Skin of body (tissue), 1 donor: ENCODE measurements at regions not wholly inside any gene's neighbourhood (a gene's known extent, or its start where the extent isn't known, plus 50 kb on each side); places are given as distances from the start of the nearest gene placed in this dataset.

ENCODE experiments used
- DNase-seq: peaks from one replicate; lab custom pipeline; 2025; lab: John Stamatoyannopoulos, UW

DNA sequence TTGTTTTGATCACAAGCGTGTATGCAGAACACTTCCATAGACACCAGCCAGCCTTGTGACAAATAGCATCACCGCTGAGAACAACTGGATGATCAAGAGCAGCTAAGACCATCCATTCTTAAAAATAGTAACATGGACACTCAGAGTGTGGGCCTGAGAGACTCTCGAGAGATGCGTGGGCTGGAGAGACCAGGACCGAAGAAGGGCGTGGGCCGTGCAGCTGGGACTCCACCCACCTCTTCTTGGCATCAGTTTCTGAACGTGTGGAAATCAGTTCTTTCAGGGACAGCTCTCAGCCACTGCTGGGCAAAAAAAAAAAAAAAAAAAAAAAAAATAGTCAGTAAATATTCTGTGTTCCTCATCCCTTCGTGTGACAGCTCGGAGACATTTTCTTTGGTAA lies 314.5 kb upstream of the CDH4 start:
- no peak for DNase-seq

DNA sequence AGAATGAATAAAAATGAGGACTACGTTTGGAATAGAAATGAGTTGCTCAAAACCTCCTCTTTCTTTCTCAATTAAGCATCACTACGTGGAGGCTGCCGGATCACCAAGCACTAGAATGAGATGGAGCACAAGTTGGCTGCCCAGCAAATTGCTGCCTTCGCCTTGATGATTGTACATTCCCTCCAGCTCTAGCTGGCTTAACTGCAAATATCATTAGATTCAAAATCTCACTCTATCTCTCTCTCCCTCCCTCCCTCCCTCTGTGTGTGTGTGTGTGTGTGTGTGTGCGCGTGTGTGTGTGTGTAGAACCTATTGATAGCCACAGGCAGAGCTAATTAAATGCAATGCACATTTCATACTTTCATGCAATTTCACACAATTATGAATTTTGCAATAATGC lies 310.7 kb upstream of the CDH4 start:
- DNase-seq: no peak

DNA sequence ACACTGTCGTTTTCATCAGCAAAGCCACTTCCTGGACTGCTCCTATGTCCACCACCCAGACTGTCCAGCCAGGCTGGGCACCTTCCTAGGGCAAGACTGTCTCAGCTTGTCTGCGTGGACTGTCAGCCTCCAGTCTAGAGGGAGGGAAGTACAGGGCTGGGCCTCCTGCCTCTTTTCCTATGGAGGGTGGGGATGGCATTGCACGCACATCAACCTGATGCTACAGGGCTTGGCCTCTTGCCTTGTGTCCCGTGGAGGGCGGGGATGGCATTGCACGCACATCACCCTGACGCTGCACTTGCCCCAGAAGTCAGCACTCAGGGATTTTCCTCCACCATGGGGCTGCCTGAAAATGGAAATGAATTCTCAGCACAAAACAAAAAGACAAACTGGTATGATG lies 304.2 kb upstream of the CDH4 start:
- no peak for DNase-seq

GRCh38 chr20:60948224-60948623 lies 303.8 kb upstream of the CDH4 start:
- DNase-seq: no peak

GRCh38 chr20:60950561-60950960 lies 301.5 kb upstream of the CDH4 start:
- DNase-seq: no peak

- DNase-seq: no peak
These were observed 301.1 kb upstream of the CDH4 start for GRCh38 chr20:60950974-60951373.

DNA sequence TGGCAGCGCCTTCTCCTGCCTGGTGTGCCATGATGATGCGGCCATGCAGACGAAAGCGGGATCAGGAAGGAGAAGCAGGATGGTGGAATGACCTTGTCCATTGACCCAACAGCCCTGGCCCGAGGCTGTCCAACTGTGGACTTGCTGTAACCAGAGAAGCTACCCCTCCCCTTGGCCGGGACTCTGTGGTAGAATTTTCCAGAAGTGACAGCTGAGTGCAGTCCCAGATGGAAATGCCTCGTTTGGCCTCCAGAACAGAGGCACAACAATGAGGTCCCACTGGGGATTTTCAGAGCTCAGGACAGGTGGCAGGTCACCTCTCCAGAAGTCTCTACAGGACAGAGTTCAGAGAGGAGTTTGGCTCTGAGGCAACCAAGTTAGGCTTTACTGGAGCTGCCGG lies 299.2 kb upstream of the CDH4 start:
- no peak for DNase-seq

DNA sequence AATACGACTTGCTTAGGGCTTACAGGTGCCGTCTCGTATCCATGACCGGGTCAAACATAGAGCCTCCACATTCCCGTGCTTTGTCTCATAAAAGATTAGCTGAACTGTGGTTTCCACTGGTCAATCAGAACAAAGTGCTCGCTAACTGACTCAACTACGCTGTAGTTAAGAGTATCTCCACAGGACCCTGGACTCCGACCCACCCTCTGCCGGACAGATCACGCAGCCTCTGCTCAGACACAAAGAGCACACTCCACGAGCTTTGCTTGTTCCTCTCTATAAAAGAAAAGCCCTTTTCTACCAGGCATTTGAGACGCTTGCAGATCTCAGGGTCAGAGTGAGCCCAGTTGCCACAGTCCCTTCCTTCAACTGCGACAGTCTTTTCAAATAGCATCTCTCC lies 298.7 kb upstream of the CDH4 start:
- DNase-seq: no peak

DNA sequence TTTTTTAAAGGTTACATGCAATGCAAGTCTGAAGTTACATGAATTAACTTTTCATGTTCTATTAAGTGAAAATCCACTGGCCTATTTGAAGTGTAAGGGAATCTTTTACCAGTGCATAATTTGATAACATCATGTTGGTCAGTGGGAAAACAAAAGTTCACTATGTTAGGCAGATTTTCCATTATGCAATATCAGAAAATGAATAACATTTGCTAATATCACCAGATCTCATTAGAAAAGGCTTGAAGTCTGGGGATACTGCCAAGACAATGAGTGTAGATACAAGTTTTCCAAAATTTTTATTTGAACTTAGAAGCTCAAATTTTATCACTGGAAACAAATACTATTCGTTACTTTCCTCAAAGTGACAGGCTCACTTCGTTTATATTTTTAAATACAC lies 296.4 kb upstream of the CDH4 start:
- DNase-seq: peak; percentile 65

- no peak for DNase-seq
These were observed 295.9 kb upstream of the CDH4 start for GRCh38 chr20:60956194-60956593.

GRCh38 chr20:60957621-60958020 lies 294.4 kb upstream of the CDH4 start:
- DNase-seq: no peak

- DNase-seq: no peak
These were observed 292.1 kb upstream of the CDH4 start for GRCh38 chr20:60959971-60960370.

DNA sequence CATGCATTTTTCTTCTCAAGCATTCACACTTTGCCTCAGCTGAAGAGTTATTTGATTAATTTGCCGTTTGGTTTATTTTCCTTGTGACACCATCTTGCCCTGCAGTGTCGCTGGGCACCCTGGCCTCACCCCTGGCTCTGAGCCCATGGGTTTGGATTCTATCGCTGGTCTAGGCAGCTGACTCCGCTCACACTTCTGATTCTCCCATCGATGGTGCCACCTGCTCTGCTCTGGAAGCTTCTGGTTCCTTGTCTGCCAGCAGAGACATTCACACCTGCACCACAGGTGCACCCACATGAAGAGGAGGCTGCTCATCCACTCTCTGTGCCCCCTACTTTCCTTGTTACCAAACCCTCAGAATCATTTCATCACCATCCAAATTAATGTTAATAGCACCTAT lies 291.6 kb upstream of the CDH4 start:
- DNase-seq: no peak

DNA sequence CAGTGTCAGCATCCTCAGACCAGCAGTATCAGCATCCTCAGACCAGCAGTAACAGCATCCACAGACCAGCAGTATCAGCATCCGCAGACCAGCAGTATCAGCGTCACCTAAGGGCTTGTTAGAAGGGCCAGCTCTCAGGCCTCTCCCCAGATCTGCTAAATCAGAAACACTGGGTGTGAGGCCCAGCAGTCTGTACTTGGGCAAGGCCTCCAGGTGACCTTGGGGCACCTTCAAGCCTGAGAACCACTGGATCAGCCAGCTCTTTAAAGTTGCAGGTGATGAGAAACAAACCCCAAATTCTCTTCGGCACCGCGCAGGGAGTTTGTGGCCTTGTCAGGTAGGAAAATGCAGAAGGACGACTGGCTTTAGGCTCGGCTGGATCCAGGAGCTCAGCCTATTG lies 290.5 kb upstream of the CDH4 start:
- DNase-seq: no peak

DNA sequence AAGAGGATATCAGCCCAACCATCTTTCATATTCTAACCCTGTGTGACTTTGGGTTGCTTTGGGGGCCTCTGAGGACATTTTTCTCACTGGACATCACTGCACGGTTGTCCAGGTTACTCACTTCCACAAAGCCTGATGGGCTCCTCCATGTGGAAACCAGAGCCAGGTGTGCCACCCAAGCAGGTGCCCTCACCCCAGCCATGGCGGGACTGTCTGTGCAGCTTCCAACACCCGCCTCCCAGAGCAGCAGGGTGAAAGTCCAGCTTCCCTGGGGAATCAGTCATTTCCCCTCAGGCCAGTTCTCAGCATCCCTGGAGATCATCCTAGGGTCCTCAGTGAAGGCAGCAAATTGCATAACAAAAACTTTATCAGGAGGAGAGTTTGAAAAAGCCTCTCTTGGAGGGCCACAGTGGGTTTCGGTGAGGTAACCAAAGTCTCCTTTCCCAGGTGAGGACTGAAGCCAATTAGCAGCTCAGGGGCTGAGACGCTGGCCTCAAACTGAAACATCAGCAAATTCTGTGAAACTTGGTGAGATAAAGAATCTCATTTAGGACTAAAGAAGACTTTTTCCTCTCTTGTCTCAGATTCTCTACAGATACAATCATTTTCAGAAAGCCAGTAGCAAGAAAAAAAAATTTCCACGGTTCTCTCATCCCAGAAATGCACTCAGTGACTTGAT lies 289.6 kb upstream of the CDH4 start:
- no peak for DNase-seq

- DNase-seq: no peak
These were observed 288.9 kb upstream of the CDH4 start for GRCh38 chr20:60963146-60963545.

- DNase-seq: no peak
These were observed 287.1 kb upstream of the CDH4 start for GRCh38 chr20:60964911-60965310.

DNA sequence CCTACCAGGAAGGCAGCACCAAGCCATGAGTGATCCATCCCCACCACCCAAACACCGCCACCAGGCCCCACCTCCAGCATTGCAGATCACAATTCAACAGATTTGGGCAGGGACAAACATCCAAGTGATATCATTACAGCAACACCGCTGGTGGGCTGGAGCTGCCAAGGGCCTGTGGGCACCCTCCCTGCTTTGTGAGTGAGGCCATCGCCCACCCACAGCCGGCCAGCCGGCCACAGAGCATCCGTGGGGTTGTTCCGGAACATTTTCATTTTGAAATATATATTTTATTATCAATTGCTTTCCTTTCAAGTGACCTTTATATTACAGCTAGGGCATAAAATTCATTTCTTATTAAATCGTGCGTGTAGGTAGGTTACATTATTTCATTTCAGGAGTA lies 286.0 kb upstream of the CDH4 start:
- DNase-seq: no peak

DNA sequence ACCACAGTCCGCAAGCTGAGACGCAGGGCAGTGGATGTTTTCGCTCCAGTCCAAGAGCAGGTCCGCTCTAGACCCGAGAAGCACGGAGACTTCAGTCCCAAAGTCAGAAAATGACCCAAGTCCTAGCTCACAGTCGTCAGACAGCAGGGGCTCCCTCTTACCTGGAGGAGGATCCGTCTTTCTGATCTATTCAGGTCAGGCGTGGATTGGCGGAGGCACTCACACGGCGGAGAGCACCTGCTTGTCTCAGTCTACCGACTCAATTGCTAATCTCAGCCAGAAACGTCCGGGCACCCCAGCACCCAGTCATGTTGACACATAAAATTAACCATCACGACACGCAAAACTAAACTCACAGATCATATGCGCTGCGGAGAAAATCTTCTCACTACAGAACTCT lies 285.3 kb upstream of the CDH4 start:
- DNase-seq: no peak

DNA sequence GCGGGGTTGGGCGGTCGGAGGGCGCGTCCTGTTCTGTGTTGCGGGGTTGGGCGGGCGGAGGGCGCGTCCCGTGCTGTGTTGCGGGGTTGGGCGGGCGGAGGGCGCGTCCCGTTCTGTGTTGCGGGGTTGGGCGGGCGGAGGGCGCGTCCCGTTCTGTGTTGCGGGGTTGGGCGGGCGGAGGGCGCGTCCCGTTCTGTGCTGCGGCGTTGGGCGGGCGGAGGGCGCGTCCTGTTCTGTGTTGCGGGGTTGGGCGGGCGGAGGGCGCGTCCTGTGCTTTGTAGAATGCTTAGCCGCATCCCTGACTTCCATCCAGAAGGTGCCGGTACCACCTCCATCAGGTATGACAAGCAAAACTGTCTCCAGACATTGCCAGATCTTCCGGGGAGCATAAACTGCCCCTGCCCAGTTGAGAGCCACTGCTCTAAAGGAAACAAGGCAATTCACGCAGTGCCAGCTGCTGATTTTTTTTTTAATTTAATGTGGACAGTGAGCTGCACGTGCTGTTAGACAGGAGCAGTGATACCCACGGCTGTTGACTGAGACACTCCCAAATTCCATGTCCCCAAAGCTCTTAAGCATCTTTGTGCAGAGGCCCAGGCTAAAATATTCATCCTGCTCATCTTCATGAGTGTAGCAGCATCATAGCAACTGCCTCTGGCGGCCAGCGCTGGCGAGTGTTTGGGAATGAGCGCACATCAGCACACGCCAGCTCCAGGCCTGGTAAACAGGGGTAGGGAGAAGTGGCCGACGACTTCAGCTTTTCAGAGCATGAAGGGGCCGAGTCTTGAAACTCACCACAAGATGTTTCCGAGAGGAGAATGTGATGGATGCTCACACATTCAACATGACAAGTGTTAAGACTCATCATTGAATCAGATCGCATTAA lies 284.4 kb upstream of the CDH4 start:
- DNase-seq: no peak

GRCh38 chr20:60968853-60969720 lies 283.0 kb upstream of the CDH4 start:
- no peak for DNase-seq

- no peak for DNase-seq
These were observed 281.5 kb upstream of the CDH4 start for GRCh38 chr20:60970601-60971000.
